ENCODE measurements at regions not wholly inside any gene's neighbourhood (a gene's known extent, or its start where the extent isn't known, plus 50 kb on each side); places are given as distances from the start of the nearest gene placed in this dataset.

DNA sequence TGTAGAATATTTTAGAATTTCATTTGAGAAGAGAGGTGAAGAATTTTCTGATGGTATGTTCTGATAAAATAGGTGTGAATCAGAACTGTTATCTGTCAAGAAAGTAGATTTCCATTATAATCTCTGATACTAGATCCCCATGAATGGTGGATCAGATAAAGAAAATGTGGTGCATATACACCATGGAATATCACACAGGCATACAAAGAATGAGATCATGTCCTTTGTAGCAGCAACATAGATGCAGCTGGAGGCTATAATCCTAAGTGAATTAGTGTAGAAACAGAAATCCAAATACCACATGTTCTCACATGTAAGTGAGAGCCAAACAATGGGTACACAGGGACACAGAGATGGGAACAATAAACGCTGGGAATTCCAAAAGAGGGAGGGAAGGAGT is 372.0 kb upstream of the ATP2B1 start:
- in situ Hi-C loops (cut with HindIII; ENCODE audit: low pct_unique_long_range_greater_than_20kb, low sequenced_read_pairs) = no loop called here
- DNase-seq (ENCODE audit: low read depth, low spot score) = no peak

- in situ Hi-C loops (cut with HindIII; ENCODE audit: low pct_unique_long_range_greater_than_20kb, low sequenced_read_pairs) = no loop called here
- no peak for DNase-seq (ENCODE audit: low read depth, low spot score)
Measured at GRCh38 chr12:90079529-90080210, 371.0 kb upstream of the ATP2B1 start.

DNA sequence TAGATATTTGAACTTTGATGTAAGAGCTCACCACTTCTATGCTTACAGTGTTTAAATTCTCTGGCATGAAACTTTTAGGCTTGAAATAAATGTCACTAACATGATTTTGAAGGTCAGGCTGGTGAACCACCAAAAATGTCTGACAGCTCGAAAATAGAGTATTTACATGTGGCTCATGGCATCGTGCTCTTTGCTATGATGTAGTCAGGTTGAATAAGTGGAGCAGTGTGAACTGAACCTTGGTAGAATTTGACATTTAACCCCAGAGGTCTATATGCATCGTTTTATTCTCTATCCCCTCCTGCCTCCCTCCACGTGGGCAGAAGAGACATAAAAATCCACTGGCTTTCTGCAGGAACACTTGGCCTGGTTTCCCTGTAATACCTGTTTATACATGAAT is 369.7 kb upstream of the ATP2B1 start:
- in situ Hi-C loops (cut with HindIII; ENCODE audit: low pct_unique_long_range_greater_than_20kb, low sequenced_read_pairs) = no loop called here
- DNase-seq (ENCODE audit: low read depth, low spot score) = no peak

DNA sequence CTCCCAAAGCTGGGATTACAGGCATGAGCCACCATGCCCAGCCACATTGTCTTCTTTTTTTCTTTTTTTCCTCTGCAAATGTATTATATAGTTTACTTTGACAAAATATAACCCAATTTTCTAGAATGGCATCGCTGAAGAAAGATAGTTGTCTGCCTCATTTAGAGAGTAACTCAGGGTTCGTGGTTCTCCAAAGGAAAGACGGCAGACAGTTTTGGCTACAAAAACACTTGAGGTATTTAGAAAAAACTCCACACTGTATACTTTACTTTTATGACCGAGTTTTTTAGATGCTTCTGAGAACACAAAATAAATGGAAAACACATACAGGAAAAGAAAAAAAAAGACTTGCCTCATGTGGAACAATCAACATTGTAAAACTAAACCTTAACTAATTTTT is 369.1 kb upstream of the ATP2B1 start:
- in situ Hi-C loops (cut with HindIII; ENCODE audit: low pct_unique_long_range_greater_than_20kb, low sequenced_read_pairs) = no loop called here
- no peak for DNase-seq (ENCODE audit: low read depth, low spot score)

DNA sequence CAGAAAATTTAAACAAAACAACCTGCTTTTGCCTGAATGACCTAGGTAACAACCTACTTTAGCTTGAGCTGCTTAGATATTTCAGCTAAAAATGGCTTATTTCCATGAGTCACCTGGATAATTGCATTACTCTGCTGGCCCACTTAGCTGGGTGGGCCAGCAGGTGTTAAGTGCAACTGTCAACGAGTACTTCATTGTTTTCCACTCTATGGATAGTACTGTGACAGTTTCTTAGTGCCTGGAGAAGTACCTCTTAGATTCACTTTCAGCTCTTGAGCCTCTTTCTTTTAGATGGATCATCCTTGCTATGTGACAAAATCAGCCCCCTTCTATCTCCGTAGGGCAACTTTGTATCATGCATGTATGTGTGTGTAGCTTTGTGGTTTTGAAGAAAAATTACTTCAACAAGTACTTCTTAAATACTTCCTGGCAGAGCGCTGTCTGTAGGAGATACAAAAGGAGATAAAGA is 368.2 kb upstream of the ATP2B1 start:
- in situ Hi-C loops (cut with HindIII; ENCODE audit: low pct_unique_long_range_greater_than_20kb, low sequenced_read_pairs) = no loop called here
- no peak for DNase-seq (ENCODE audit: low read depth, low spot score)

DNA sequence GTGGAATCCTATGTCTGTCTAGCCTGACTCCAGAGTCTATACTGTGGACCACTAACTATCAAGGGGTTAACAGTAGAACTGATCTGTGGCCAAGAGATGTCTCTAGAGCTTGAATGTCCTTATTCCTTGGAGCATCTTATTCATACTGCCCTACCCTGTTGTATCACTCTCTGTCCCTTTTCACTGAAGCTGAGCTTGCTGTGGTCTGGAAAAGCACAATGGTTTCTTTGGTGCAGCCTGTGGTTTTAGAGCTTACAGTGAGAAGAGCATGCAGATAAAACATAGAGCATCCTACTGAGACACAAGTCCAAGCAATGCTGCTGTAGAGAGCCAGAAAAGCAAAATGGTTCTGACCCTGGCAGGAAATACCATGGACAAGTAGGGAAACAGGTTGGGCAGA is 367.0 kb upstream of the ATP2B1 start:
- no peak for DNase-seq (ENCODE audit: low read depth, low spot score)
- in situ Hi-C loops (cut with HindIII; ENCODE audit: low pct_unique_long_range_greater_than_20kb, low sequenced_read_pairs) = no loop called here

- in situ Hi-C loops (cut with HindIII; ENCODE audit: low pct_unique_long_range_greater_than_20kb, low sequenced_read_pairs) = no loop called here
- no peak for DNase-seq (ENCODE audit: low read depth, low spot score)
Measured at GRCh38 chr12:90074086-90074485, 365.4 kb upstream of the ATP2B1 start.

GRCh38 chr12:90071996-90072395 is 363.4 kb upstream of the ATP2B1 start:
- peak; percentile 25 for DNase-seq (ENCODE audit: low read depth, low spot score)
- in situ Hi-C loops (cut with HindIII; ENCODE audit: low pct_unique_long_range_greater_than_20kb, low sequenced_read_pairs) = no loop called here

DNA sequence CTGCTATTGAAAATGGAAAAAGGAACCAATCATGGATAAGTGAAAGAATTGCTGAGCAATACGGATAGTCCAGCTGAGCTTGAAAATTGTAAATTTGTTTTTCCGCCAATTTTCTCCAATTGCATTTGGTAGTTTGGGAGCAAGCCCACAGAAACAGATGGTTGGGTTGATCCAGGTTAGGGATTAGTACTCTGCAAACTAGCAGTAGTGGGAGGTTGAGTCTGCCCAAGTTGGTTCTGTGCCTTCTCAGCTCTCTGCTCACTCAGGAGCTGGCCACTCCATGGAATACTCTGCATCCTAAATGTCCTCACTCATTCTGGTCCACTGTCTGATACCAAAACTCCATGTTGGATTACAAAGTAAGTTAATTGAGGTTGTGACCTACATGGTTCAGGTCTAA is 361.1 kb upstream of the ATP2B1 start:
- in situ Hi-C loops (cut with HindIII; ENCODE audit: low pct_unique_long_range_greater_than_20kb, low sequenced_read_pairs) = no loop called here
- no peak for DNase-seq (ENCODE audit: low read depth, low spot score)

GRCh38 chr12:90067791-90068190 is 359.2 kb upstream of the ATP2B1 start:
- in situ Hi-C loops (cut with HindIII; ENCODE audit: low pct_unique_long_range_greater_than_20kb, low sequenced_read_pairs) = no loop called here
- peak; percentile 43 for DNase-seq (ENCODE audit: low read depth, low spot score)

DNA sequence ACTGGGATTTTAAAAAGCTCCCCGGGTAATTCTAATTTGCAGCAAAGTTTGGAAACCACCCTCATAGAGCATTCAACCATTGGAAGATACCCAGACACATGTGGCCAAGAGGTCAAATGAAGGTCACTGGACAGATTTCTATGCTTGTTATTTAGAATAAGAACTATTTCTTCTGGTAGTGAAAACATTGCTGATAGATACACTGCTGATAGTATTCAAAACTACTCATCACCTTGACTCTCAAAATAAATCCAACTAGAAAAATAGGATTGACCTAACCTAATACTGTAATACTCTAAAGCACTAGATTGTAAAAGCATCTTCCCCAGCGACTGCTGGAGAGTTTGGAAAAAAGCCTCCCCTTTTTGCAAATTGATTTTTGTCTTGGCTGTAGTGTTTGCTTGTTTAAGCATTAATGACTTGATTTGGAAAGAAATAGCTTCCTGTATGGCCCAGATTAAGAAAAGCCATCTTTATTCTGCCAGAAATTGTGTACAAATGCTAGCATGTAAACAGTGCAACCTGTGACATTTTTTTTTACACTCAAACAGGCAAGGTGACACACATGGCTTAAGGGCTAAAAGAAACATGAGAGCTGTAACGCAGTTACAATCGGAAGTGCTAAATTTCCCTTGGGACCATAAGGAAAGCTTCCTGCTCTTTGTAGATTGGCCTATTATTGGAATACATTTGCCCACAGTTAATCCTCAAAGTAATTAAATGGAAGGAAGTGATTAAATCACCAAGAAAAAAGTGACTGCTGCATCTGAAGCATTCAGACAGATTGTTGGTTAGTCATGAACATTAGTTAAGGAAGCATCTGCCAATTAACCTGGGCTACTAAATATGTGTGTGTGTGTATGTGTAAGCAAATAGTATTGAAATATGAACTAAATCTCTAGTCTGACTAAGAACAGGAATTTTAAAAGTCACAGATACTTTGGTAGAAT is 356.5 kb upstream of the ATP2B1 start:
- no peak for DNase-seq (ENCODE audit: low read depth, low spot score)
- in situ Hi-C loops (cut with HindIII; ENCODE audit: low pct_unique_long_range_greater_than_20kb, low sequenced_read_pairs) = no loop called here

GRCh38 chr12:90062799-90063198 is 354.2 kb upstream of the ATP2B1 start:
- in situ Hi-C loops (cut with HindIII; ENCODE audit: low pct_unique_long_range_greater_than_20kb, low sequenced_read_pairs) = no loop called here
- DNase-seq (ENCODE audit: low read depth, low spot score) = peak; percentile 52

DNA sequence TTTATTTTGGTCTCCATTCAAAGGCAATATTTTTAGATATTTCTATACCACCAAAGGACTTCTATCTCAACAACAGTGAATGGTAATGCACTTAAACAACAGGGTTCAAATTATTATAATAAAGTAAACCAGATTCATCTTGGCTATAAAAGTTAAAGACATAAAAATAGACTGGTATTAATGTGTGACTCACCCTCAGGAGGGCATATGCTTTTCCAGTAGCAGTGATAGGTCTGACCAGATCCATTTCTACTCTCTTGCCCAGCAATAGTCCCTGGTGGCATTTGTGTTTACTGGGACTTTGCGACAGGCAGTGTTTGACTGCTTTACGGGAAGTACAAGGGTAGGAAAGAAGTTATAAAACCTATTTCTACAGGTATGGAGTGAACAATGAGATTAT is 353.2 kb upstream of the ATP2B1 start:
- DNase-seq (ENCODE audit: low read depth, low spot score) = no peak
- in situ Hi-C loops (cut with HindIII; ENCODE audit: low pct_unique_long_range_greater_than_20kb, low sequenced_read_pairs) = no loop called here

GRCh38 chr12:90060031-90060430 is 351.4 kb upstream of the ATP2B1 start:
- in situ Hi-C loops (cut with HindIII; ENCODE audit: low pct_unique_long_range_greater_than_20kb, low sequenced_read_pairs) = no loop called here
- no peak for DNase-seq (ENCODE audit: low read depth, low spot score)

DNA sequence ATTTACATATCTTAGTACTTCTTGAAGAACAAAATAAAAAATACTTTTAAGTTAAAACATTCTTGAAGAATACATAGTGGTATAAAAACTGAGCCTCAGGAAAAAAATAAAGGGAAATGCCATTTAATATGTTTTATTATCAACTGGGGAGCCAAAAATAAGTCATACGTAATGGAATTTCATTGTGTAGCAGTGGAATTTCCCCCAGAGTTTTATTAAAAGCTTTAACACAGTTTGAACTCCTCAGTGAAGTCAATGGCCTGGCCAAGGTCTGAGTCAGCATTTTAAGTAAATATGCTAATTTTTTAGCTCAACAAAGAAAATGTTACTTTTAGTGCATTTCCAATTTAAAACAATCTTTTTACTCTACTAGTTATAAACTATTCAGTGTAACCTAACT is 350.1 kb upstream of the ATP2B1 start:
- in situ Hi-C loops (cut with HindIII; ENCODE audit: low pct_unique_long_range_greater_than_20kb, low sequenced_read_pairs) = no loop called here

GRCh38 chr12:90055071-90055470 is 346.4 kb upstream of the ATP2B1 start:
- DNase-seq (ENCODE audit: low read depth, low spot score) = no peak
- in situ Hi-C loops (cut with HindIII; ENCODE audit: low pct_unique_long_range_greater_than_20kb, low sequenced_read_pairs) = no loop called here

More for the DNA sequence above, 350.1 kb upstream of the ATP2B1 start:
- no peak for DNase-seq (ENCODE audit: low read depth, low spot score)

DNA sequence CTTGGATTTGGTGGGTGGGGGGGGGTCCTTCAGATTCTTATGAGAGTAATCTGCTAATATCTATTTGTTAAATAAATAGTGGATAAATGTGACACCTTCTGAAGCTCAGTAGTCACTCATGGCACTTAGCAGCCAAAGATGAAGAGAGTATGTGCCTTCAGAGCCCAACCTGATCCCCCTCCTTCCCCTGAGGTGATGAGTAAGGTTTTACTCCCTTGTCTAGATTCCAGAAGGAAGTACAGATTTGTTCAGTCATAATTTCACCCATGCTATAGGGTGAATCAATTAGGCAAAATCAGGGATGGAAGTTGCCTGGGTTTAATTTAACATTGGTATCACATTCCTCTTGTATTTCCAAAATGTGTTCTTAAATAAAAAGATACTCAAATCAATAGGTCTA is 340.3 kb upstream of the ATP2B1 start:
- no peak for DNase-seq (ENCODE audit: low read depth, low spot score)
- in situ Hi-C loops (cut with HindIII; ENCODE audit: low pct_unique_long_range_greater_than_20kb, low sequenced_read_pairs) = no loop called here

- in situ Hi-C loops (cut with HindIII; ENCODE audit: low pct_unique_long_range_greater_than_20kb, low sequenced_read_pairs) = no loop called here
- no peak for DNase-seq (ENCODE audit: low read depth, low spot score)
Measured at GRCh38 chr12:90045559-90045958, 336.9 kb upstream of the ATP2B1 start.

- in situ Hi-C loops (cut with HindIII; ENCODE audit: low pct_unique_long_range_greater_than_20kb, low sequenced_read_pairs) = no loop called here
- no peak for DNase-seq (ENCODE audit: low read depth, low spot score)
Measured at GRCh38 chr12:90044069-90044468, 335.4 kb upstream of the ATP2B1 start.
